Dedifferentiated amniotic fluid mesenchymal stem cell (primary cell): ENCODE measurements at regions not wholly inside any gene's neighbourhood (a gene's known extent, or its start where the extent isn't known, plus 50 kb on each side); places are given as distances from the start of the nearest gene placed in this dataset.

Experiments used
- DNase-seq: peaks from one replicate; pipeline ENCODE4 v3.0.0-alpha.2; 2016; ENCODE audit errors: extremely low spot score

DNA sequence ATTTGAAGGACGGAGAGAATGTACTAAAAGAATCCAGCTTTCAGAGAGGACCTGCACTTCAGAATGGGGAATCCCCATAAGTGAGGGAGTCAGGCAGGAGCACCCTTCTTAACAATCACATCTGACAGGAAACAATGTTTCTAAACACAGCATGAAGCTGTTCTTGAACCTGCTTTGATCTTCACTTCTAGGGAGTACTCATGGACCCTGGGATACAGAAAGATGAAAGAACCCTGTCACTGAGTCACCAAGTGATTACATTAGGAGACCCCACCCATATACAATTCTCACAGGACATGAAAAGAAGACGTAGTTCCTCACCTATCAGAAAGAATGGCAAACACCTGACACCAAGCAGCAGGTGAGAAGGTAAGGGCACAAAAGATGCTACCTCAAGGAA is 296.9 kb upstream of the ZC3H12C start:
- no peak for DNase-seq

DNA sequence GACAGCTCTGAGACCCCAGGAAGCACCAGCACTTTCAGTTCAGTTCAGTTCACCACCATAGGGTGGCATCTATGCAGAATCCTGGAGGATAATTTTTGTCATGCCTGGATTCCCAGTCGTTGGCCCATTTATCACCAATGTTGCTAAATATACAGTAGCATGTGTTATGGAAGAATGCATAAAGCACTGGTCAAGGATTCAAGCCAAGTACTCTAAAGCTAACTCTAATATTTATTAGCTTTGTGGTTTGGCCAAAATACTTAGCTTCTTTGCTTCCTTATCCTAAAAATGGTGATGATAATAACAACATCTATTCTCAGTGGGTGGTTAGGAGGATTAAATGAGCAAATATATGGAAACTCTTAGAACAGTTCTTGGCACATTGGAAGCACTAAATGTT is 294.7 kb upstream of the ZC3H12C start:
- DNase-seq, result no peak

DNA sequence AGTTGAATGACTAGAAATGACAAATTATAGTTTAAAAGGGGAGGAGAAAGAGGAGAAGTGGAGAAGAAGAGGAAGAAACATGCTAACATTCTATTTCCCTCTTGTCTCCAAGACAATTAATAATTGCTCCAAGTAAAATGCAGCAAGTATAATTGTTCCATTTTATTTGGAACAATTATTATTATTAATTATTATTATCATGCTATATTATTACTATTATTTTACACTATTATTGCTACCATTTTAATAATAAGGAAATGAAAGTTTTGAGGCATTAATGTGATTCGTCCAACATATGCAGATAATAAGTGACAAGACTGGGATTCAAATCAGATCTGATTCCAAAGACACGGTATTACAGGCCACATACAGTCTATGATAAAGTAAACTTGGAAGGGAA is 293.6 kb upstream of the ZC3H12C start:
- no peak for DNase-seq

GRCh38 chr11:109804911-109805310 is 288.3 kb upstream of the ZC3H12C start:
- DNase-seq, result no peak

DNA sequence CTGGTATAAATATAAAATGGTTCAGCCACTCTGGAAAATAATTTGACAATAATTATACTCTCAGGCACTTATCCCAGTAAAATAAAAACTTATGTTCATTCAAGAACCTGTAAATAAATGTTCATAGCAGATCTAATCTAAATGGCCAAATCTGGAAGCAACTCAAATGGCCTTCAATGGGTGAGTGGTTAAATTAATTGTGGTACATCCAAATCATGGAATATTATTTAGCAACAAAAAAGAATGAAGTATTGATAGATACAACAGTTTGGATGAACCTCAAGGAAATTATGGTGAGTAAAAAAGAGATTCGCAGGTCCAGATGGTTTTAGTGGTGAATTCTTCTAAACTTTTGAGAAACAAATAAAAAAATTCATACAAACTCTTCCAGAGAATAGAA is 287.0 kb upstream of the ZC3H12C start:
- DNase-seq, result no peak

- DNase-seq, result no peak
Measured at GRCh38 chr11:109808569-109808968, 284.6 kb upstream of the ZC3H12C start.

DNA sequence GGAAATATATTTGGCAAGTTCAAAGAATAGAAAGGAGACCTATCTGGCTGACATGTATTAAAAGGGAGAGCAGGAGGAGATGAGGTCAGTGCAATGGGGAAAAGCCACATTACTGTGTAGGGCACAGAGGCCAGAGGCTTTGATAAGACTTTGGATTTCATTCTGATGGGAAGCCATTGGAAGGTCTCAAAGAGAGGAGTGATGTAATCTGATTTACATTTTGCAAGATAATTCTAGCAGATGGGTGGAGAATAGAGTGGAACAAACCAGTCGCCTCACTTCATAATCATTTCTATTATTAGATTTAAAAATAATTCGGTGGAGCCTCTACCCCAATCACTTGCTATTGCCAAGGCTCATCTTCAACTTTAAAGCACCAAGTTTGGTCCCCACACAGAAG is 278.4 kb upstream of the ZC3H12C start:
- no peak for DNase-seq

GRCh38 chr11:109815500-109816150 is 277.6 kb upstream of the ZC3H12C start:
- no peak for DNase-seq

DNA sequence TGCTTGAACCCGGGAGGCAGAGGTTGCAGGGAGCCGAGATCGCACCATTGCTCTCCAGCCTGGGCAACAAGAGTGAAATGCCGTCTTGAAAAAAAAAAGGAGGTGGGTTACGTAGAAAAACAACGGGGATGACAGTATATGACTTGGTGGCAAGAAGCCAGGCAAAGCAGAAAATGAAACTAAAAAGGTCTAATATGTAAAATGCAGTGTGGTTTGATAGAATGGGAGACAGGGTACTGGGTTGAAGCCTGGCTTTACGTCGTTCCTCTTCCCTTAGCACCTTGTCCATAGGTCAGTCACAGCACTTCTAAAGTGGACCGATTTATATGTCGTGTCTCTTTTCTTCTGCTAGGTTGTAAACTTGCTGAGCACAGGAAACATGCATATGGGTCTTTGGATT is 274.9 kb upstream of the ZC3H12C start:
- DNase-seq, result no peak

DNA sequence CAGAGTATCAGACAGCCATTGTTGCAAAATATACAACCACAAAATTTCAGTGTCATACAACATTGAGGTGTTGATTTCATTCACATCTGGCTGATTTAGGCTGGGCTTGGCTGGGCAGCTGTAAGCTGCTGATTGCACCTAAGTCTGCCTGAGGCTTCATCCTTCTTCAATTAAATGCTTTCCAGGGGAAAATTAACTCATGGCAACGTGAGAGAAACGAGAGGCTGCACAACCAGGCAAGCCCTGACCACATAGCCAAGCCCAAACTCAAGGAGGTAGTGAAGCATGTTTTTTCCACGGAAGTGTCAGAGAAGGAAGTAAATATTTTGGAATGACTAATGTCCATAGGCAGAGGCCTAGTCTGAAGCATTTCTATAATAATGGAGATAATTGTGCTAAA is 273.8 kb upstream of the ZC3H12C start:
- DNase-seq, result no peak

DNA sequence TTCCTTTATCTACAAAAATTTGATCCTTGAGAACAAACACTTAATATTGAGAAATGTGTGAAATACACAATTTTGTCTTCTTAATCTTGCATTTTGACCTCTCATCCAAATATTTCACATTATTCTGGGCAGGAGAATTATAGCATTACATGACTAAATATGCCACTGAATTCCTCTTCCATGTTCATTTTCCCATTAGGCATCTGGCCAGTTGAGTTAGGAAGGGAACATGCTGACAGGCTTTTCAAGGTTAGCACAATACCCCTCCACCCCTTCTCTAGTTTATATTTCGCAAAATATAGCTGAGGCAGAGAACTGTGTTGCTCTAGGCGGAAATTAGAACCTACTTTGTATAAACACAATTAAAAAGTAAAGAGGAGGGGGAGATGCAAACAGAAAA is 271.7 kb upstream of the ZC3H12C start:
- no peak for DNase-seq

DNA sequence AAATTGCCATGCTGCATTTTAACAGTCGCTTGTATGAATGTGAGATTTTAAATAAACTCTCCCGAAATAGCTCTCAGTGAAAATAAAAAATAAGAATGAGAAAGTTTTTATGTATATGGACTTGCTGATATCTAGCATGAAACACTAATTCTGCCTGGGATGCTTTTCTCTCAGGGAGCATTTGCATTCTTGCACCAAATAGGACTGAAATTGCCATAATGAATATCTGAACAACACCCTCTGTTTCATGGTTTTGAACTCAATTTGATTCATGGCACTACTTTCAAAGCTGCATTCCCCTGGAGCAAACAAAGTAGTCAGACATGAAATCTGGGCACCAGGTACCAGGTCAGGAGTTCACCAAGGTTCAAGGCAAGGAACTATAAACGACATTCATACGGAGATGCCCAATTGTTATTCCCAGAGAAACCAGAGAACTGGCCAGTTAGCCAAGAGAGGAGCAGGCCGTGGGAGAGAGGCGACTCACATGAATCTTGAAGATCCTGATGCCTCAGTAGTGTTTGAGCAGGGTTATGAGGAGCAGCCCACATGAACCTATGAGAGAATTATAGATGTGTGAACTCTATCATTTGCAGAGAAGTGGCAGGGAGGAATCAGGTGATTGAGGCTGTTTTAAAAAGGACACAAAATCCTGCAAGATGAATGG is 270.6 kb upstream of the ZC3H12C start:
- no peak for DNase-seq

- DNase-seq, result no peak
Measured at GRCh38 chr11:109828387-109828786, 264.8 kb upstream of the ZC3H12C start.

GRCh38 chr11:109838026-109838425 is 255.2 kb upstream of the ZC3H12C start:
- no peak for DNase-seq

GRCh38 chr11:109845437-109845836 is 247.8 kb upstream of the ZC3H12C start:
- DNase-seq, result no peak

DNA sequence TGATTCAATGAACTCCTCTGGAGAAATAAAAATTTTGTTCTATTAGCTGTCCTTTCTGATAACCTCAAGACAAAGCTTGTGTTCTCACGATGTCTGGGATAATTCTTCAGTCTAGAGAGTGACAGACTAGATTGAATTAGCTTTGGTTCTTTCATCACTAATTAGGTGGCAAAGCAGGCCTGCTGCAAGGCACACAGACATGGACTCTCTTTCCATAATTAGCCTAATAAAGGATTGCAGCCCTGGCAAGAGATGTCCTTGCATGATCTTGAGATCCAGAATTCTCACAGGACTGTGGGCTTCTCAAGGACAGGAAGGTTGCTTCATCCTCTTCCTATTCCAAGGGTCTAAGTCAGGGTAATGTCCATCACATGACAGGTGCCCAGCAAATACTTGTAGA is 245.6 kb upstream of the ZC3H12C start:
- DNase-seq, result no peak

- no peak for DNase-seq
Measured at GRCh38 chr11:109849051-109849450, 244.1 kb upstream of the ZC3H12C start.

GRCh38 chr11:109849946-109850345 is 243.2 kb upstream of the ZC3H12C start:
- no peak for DNase-seq

GRCh38 chr11:109851780-109852390 is 241.3 kb upstream of the ZC3H12C start:
- no peak for DNase-seq

DNA sequence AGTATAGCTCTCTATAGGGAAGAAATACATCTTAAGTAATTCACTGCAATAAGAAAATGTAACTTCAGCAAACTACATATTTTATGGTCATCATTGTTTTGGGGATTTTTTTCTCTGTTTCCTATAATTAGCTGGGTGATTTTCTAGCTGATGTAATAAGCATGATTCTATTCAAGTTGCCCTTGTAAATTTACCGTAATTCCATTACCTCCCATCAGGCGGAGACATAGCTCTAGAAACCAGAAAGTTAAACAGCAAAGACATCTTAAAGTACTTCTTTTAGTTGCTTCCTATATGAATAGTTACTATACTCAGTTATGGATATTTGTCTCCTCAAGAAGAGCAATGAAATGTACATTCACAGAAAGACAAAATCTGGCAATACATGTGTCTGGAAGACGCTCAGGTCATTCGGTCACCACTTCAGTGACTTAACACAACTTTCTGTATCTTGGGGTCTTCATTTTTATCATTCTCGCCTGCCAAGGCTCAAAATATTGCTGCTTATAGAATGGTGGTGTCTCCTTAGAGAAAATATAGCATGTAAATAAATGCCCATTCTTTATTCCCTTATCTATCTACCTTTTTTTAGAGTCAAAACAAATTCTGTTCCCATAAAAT is 239.9 kb upstream of the ZC3H12C start:
- peak; percentile 79 for DNase-seq

- DNase-seq, result no peak
Measured at GRCh38 chr11:109854731-109855130, 238.5 kb upstream of the ZC3H12C start.

- no peak for DNase-seq
Measured at GRCh38 chr11:109856928-109857327, 236.3 kb upstream of the ZC3H12C start.

- no peak for DNase-seq
Measured at GRCh38 chr11:109857637-109858036, 235.6 kb upstream of the ZC3H12C start.
